GM21528 (cell line): ENCODE measurements at regions not wholly inside any gene's neighbourhood (a gene's known extent, or its start where the extent isn't known, plus 50 kb on each side); places are given as distances from the start of the nearest gene placed in this dataset.

ENCODE experiments used
- ATAC-seq: cut with Tn5 transposase; IDR thresholded peaks from one replicate; pipeline ENCODE4 v1.9.1; 2021; ENCODE audit warnings: mild to moderate bottlenecking, moderate library complexity; ENCODE audit not compliant: unreplicated experiment, low FRiP score

DNA sequence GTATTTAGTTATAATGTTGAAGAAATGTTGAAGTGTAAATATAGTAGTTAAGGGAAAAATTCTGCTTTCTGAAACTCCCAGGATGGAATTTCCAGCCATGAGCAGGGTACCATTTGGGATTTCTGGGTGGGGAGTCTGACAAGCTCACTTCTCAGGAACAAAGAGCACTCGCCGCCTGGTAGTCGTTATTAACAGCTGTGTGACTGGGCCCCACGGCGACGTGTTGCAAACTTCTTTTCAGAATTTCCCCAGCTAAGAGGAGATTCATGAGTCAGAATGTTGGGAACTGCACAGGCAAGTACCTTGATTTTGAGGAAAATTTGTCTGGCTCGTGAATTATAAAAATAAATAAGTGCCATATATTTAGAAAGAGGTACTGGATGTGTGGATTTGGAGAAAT, 103.7 kb downstream of the LACC1 start:
- ATAC-seq = no peak

DNA sequence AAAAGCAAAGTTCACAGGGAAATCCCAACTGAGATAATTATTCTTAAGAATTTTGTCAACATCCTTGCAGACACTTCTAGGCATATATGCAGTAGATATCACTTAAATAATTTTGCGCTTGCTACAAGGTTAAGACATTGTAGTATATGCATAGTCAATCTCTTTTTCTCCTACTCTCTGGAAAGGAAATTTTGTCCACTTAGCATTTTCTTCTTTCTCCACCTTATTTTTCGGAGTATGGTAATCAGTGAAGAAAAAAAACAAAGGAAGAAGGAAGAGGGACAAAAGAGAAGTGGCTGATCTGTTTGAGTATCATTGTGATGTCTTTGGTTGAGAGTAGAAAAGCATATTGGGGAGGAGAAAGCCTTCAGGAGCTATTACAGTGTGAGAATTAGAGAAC, 104.6 kb downstream of the LACC1 start:
- ATAC-seq = no peak

DNA sequence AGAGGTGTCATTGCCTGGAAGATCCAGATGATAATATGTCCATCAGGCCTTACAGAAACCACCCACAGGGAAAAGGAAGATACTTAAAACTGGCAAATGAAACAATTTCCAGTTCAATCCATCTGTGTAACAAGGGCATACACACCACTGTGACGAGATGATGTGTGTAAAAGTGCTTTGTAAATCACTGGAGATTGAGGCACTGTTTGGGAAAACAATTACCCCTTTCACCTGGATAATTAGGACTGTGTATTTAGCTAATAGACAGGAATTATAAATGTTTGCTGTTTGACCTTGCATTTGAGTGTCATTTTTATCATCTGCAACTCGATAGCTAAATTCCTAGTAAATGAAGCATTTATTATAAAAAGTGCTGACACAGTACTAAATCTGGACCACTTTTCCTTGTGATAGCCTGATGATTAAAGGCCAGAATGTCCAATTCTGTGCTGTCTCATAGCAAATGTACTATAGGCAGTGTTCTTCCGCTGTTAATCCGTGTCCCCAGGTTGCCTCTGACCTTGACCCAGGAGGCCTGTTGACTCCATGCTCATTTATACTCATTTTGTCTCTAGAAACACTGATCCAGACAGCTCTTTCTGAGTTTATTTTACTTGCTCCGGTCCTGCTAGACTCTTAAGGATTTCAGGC, 105.8 kb downstream of the LACC1 start:
- no peak for ATAC-seq

DNA sequence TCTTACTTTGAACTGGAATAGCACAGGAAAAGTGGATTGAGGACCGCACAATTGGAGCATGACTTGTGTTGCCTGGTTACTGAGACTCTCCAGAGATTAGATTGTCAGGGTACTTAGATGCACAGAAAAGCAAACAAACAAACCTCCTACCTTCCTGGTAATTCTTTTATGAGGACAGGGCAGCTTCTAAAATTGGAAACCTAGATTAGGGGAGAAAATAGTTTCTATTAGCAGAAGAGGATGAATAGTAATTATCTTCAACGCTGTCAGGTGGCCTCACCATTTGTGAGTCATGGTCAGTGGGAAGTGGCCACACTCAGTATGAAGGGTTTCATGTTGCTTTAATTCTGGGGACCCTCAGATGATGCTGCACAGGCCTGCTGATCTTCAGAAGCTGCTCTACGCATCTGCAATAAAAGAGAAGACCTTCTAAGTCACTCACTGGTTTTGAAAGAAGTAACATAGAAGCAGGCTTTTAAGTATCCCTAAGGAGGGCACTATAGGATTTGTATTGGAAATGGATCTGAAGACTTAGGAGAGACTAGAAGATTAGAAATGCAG, 106.8 kb downstream of the LACC1 start:
- no peak for ATAC-seq

DNA sequence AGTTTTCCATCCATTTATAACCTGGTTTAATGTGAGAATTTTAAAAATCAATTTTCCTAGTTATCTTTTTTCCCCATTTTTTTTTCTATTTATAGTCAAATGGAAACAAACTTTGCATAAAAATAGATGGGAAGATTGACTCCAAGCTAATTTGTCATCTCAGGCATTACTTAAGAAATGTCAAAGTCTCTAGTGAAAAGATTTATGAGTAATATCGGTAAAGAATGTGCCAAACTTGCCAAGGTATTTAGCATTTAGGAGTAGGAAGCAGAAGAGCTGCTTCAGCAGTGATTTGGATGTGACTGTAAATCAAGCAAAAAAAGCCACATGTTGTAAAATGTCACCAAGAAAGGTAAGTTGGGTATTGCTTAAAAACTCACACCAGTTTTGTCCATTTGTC, 108.6 kb downstream of the LACC1 start:
- ATAC-seq = no peak

DNA sequence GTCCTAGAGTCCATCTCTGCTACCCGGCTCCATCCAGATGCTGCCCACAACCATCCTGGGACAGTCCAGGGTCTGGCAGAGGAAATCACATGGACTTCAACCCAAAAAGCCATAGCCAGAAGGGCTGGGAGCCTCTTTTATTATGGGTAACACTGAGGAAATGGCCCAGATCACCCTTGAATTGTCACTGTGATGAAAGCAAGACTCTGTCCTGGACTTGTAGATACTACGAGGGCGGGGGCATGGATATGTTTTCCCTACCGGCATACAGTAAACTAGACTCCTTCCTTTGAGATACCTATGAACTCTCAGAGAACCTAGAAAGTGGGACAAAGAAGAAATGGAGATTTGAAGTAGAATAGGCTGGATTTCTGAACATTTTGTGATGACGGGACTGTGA, 110.3 kb downstream of the LACC1 start:
- ATAC-seq = no peak

DNA sequence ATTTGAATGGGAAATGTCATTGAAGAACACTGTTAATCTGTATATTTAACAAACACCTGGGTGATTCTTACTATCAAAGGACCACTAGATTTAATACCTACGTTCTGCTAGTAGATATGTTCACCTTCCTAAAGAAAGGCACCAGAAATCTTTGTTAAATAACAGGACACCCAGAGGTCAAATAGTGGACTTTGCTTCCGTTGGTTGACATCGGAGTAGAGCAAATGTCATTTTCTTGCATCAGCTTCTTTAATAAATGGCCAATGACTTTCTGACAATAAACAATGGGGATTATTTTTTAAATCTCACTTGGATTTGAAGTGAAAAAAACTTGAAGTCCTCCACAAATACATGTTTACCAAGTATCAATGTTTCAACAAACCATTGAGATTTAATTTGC, 111.1 kb downstream of the LACC1 start:
- no peak for ATAC-seq

DNA sequence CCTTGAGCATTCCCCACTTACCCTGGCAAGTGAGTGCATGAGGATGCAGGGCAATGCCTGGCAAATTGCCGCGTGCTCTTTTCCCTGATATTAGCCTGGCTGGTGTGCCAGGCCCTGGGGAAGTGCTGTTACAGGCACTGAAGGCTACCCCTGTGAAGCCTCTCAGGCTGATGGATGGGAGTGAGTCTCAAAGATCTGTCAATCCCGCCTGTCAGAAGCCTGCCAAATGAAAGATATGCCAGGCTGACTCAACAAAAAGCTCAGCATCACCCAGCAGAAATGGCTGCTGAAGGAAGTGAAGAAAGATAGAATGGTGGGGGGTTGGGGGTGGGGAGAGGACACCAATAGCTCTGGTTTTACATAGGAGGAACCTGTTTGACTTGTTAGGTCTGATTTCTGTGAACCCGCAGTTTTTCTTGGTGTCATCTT, 112.1 kb downstream of the LACC1 start:
- no peak for ATAC-seq

DNA sequence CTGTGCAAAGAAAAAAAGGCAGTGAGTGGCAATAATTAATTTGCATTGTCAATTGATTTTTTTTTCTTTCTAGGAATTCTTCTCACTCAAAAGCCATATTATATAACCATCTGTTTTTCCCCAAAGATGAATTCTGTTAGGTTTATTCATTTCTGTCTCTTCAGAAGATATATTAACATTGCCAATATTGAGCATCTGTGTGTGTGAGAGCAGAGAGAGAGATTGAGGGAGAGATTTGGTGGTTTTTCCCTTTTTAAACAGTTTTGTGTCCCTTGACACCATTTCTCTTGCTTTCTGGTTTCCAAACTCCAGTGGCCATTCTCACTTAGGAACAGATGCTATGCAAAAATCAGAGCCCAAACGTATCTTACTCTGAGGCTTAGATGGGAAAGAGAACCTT, 112.5 kb downstream of the LACC1 start:
- ATAC-seq = no peak

DNA sequence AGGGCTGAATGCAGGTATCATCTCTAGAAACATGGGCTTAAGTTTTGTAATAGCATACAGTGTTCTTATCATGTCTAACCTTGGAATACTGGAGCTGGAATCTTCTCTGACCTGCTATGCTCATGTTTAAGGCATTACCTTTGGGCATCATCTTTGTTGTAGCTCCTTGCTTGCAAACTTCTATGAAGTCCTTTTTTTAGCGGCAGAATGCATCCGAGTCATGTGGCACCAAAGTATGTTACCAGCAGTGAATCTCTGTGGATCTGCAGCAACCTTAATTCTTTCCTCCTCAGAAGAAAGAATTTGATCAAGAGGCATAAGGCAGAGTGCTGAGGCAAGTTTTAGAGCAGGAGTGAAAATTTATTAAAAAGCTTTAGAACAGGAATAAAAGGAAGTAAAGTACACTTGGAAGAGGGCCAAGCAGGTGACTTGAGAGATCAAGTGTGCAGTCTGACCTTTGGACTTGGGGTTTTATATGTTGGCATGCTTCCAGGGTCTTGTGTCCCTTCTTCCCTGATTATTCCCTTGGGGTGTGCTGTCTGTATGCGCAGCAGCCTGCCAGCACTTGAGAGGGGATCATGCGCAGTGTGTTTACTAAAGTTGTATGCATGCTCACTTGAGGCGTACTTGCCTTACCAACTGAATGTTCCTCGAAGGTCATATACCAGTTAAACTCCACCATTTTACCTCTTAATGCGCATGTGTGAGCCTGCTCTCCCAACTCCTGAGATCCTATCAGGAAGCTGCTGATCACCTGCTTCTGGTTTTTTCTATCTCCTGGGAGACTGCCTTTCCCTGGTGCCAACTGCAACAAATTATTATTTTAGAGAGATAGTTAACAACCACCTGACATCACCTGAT, 115.5 kb downstream of the LACC1 start:
- no peak for ATAC-seq

DNA sequence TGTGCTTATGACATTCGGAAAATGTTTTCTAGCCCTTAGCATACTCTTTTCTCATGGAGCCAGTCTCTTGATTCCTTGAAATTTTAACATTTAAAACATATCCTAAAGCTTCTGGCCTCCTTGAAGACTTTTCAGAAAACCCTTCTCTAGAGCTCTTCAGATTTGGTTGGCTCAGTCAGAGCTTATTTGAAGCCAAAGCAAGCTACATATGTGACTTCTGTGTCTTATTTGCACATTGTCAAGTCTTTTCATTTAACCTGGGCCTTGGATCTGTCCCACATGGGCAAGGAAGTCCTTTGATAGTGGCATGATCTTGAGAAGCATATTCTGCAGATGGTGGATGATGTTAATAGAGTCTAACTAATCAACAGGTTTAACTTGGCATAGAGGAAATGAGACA, 116.5 kb downstream of the LACC1 start:
- ATAC-seq = no peak

DNA sequence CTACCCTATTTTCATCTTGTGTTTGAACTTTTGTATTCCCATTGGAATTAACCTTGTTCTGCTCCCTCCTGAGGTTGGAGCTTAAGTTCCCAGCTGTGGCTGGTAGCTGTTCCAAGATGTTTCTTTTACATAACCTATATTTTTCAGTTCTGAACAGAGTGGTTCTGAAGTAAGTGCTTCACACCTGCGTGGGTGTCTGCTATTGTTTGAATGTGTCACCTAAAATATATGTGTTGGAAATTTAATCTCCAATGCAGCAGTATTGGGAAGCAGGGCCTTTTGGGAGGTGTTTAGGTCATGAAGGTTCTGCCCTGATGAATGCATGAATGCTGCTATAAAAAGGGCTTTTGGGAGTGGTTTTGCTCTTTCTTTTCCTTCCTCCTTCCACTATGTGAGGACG, 123.8 kb downstream of the LACC1 start:
- ATAC-seq = no peak

DNA sequence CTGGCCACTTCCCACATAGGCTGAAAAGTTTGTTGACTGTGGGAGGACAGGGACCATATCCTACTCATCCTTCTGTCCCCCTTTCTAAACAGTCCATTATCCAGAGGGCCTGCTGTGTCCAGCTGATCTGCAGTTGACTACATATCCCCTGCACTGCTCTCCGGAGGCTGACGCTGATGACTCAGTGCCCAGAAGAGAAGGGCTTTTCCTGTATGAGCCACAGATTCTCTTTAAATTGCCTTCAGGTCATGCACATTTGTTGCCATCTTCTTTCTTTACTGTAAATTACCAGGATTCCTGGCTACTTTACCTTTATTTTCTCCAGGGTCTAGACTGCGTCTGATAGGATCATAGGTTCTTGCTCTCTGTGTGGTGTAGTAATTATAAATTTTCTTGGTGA, 125.2 kb downstream of the LACC1 start:
- no peak for ATAC-seq

DNA sequence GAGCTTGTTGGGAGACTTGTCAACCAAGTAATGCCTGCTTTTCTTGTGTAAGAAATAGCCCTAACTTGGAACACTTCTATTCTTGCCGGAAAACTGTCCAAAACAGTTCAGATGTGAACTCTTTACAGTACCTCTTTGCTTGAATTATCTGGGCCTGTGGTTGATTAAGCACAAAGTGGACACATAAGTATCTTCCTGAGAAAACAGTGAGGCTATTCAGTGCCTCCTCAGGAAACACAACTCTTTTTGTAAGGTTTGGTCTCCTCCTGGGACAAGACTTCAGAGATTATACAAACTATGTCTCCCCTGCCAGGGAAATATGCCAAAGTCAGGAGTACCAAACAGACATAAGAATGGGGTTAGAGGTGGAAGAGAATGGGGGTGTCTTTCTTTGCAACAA, 127.7 kb downstream of the LACC1 start:
- ATAC-seq = no peak

DNA sequence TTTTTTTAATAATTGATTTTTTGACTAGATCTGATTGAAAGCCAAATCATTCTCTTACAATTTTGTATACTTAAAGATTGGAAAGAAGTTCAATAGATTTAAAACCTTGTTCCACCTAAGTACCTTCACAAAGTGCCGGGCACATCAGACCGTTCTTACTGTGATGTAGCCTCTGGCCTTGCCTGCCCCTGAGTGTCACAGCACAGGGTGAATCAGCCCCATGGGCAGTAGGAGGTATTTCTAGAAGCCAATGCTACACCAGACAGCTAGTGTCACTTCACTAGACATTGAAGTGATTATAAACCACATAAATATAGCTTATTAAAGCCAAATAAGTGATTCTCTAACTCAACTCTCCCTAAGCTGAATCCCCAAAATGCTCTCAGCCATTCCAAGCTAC, 131.3 kb downstream of the LACC1 start:
- ATAC-seq = no peak

DNA sequence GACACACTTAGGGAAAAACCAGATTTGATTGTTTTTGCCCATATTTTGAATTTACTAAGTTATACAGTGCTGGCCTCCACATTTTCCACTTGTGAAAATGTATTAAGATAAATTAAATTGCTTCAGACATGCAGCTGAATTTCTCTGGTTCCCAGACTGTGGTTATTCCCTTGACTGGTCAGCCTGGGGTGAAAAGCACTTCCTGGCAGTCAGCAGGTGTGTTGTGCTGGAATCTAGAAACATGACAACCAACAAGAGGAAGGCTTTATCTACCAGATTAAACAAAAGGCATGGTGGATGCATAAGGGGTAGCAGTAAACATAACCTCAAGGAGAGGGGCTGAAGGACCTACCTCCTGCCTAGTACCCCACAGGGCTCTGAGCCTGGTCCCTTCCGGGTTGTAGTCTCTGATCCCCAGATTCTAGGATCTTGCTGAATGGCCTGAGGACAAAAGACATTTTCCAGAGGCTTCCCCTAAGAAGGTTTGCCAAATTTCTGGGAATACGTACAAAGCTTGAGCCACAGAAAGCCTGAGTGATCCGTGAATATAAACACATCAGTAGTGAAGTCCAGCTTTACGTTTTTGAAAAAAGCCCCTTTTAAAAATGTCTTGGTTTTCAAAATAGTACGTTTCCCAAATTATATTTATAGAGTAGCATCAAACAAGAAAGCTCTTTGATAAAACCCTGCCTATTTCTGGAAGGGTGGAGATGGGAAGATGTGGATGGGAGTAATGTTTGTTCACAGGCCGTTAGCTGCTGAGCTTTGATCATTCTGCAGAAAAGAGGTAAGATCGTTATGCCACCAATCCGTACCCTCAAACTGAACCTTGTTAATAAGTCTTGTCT, 133.4 kb downstream of the LACC1 start:
- ATAC-seq = no peak

DNA sequence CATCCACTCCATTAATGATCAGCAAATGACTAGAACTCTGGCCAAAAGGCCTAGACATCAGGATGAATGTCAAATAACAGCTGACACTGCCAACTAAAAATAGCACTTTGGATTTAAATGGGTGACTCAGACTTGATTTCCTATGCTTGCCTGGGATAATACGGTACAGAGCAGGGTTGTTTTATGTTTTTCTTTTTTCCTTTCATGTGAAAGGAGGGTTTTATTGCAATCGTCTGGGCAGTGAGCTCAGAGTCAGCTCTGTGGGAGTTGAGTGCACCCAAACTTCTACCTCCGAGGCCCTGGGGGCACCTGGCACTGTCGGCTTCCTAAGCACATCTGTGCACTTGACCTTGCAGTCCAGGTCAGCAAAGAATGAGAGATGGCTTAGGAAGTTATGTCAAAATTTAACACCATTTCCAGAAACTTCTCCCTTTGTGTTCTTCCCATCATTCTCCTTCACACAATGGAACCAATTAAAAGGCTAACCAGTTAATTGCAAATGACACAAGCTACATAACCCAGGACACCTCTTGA, 134.1 kb downstream of the LACC1 start:
- ATAC-seq = no peak

DNA sequence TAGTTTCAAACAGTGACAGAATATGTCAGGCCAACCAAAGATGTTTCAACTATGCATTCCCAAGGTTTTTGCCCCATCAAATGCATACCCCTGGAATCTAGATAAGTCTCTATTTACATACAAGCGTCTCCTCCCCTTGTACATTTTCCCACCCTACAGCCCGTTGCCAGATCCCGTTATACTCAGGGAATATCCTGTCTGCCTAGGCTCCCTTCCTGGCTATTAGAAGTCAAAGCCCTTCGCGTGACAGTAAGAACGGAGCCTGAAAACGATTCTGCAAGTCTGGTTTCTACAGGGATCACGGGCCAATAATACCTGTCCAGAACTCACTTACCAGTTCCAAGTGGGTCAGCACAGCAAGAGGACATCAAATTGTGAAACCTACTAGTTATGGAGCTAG, 134.8 kb downstream of the LACC1 start:
- ATAC-seq = no peak

DNA sequence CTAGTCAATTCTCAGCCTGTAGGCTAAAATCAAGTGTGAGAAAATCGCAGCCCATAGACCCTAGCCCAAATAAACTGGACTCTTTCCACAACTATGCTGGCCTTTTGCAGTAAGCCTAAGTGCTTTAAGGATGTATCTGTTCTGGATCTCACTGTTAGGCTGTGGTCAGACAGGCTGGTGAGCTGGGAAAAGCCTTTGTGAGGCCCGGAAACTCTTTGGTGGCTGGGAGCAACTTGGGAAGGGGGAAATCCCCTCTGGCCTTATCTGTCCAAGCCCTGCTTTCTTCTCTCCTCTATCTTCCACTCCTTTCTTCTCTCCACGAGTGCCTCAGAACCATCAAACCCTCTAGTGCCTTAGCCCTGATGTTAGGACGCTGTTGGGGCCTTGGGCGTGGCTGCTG, 135.4 kb downstream of the LACC1 start:
- ATAC-seq = no peak

DNA sequence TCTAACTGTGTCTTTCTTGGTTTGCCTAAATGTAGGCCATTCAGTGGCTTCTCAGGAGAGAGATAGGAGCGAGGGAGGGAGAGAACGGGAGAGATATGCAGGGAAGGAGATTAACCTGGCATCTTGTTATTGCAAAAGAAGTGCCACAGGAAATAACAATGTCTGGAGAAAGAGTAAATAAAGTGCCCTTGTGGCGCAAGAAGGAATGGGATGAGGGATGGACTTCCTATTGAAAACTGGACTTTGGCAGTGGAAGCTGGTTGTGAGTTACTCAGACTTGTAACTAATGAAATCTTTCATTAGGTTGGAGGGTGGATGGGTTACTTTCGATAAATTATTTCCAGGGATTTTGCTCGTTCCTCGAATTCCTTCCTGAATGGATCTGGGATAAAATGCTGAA, 136.1 kb downstream of the LACC1 start:
- no peak for ATAC-seq
